ENCODE measurements at regions not wholly inside any gene's neighbourhood (a gene's known extent, or its start where the extent isn't known, plus 50 kb on each side); places are given as distances from the start of the nearest gene placed in this dataset.

GRCh38 chr3:7841451-7841850 lies 660.2 kb upstream of the LMCD1 start:
- no peak overlapping the region for H3K4me3 ChIP-seq (ENCODE audit: low read depth, low read length)
- H3K79me2 ChIP-seq (ENCODE audit: control insufficient read depth, insufficient read depth, low read length, poor library complexity) = no peaks in the 10 kb centered on the region
- no peak overlapping the region for H3K27ac ChIP-seq (ENCODE audit: low read depth, low read length)
- no peak overlapping the region for H3K4me2 ChIP-seq (ENCODE audit: low read length)
- H3K36me3 ChIP-seq (ENCODE audit: control insufficient read depth in 1 of 2, insufficient read depth in 2 of 2, low read length in 2 of 2) = no peaks in the 10 kb centered on the region
- H3K23ac ChIP-seq (ENCODE audit: low read length) = no peak overlapping the region
- no peak overlapping the region for H4K91ac ChIP-seq (ENCODE audit: low read depth, low read length)
- H4K8ac ChIP-seq (ENCODE audit: low read depth, low read length) = no peak overlapping the region
- H3K9me3 ChIP-seq (ENCODE audit: insufficient read depth, low read depth, low read length) = no peaks in the 10 kb centered on the region
- no peak overlapping the region for H3K9ac ChIP-seq (ENCODE audit: low read length)
- no peak overlapping the region for H3K18ac ChIP-seq (ENCODE audit: low read length)
- H3K79me1 ChIP-seq (ENCODE audit: low read length) = no peaks in the 10 kb centered on the region
- H2BK120ac ChIP-seq (ENCODE audit: insufficient read depth, low read length, poor library complexity) = no peak overlapping the region
- no CpG with 5 or more reads among the region's 1 CpG for WGBS (ENCODE audit: extremely low coverage, insufficient coverage, insufficient read length)
- H3K4me1 ChIP-seq (ENCODE audit: control insufficient read depth in 1 of 2, insufficient read depth in 2 of 2, low read length in 2 of 2) = no peaks in the 10 kb centered on the region
- no peak overlapping the region for H2BK12ac ChIP-seq (ENCODE audit: low read length)
- H2AFZ ChIP-seq (ENCODE audit: insufficient read depth, low read length, poor library complexity) = no peak overlapping the region
- no peaks in the 10 kb centered on the region for H3K27me3 ChIP-seq (ENCODE audit: insufficient read depth, low read length)
- no peak overlapping the region for H4K12ac ChIP-seq (ENCODE audit: low read depth, low read length)
- no peak for DNase-seq
- H3K4ac ChIP-seq (ENCODE audit: low read depth, low read length) = no peak overlapping the region
- no peak overlapping the region for H2BK5ac ChIP-seq (ENCODE audit: low read depth, low read length, poor library complexity)
- no peak overlapping the region for H3K14ac ChIP-seq (ENCODE audit: low read length)
- H2AK5ac ChIP-seq (ENCODE audit: low read length) = no peak overlapping the region

DNA sequence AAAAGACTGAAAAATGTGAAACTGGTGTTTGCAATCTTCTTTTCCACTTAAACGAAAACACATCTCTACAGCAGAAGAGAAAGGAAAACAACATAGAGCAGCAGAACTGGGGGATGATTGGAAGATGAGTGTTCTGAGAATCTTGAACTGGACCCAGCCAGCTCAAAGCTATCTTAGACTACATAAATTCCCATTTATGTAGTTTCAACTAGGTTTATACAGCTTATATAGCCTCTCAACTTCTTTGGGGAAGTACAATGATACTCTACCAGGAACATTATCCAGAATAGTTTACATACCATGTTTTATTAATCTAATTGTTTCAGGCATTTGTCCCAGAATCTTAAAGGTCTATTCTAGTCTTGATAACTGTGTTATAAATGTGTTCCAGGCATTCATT lies 658.2 kb upstream of the LMCD1 start:
- no peak overlapping the region for H4K12ac ChIP-seq (ENCODE audit: low read depth, low read length)
- no peak for DNase-seq
- H3K4me2 ChIP-seq (ENCODE audit: low read length) = no peak overlapping the region
- H2AFZ ChIP-seq (ENCODE audit: insufficient read depth, low read length, poor library complexity) = no peak overlapping the region
- no peak overlapping the region for H2BK12ac ChIP-seq (ENCODE audit: low read length)
- WGBS (ENCODE audit: extremely low coverage, insufficient coverage, insufficient read length) = no CpG with 5 or more reads among the region's 1 CpG
- no peaks in the 10 kb centered on the region for H3K9me3 ChIP-seq (ENCODE audit: insufficient read depth, low read depth, low read length)
- no peak overlapping the region for H2BK5ac ChIP-seq (ENCODE audit: low read depth, low read length, poor library complexity)
- no peak overlapping the region for H3K27ac ChIP-seq (ENCODE audit: low read depth, low read length)
- no peak overlapping the region for H3K4me3 ChIP-seq (ENCODE audit: low read depth, low read length)
- no peaks in the 10 kb centered on the region for H3K27me3 ChIP-seq (ENCODE audit: insufficient read depth, low read length)
- H2AK5ac ChIP-seq (ENCODE audit: low read length) = no peak overlapping the region
- no peak overlapping the region for H4K91ac ChIP-seq (ENCODE audit: low read depth, low read length)
- peaks cover 2% of the 10 kb centered on the region in 2 experiments for H3K4me1 ChIP-seq (ENCODE audit: control insufficient read depth in 1 of 2, insufficient read depth in 2 of 2, low read length in 2 of 2)
- no peaks in the 10 kb centered on the region for H3K79me1 ChIP-seq (ENCODE audit: low read length)
- H2BK120ac ChIP-seq (ENCODE audit: insufficient read depth, low read length, poor library complexity) = no peak overlapping the region
- no peak overlapping the region for H3K14ac ChIP-seq (ENCODE audit: low read length)
- no peak overlapping the region for H3K9ac ChIP-seq (ENCODE audit: low read length)
- H3K4ac ChIP-seq (ENCODE audit: low read depth, low read length) = no peak overlapping the region
- no peak overlapping the region for H4K8ac ChIP-seq (ENCODE audit: low read depth, low read length)
- H3K18ac ChIP-seq (ENCODE audit: low read length) = no peak overlapping the region
- H3K36me3 ChIP-seq (ENCODE audit: control insufficient read depth in 1 of 2, insufficient read depth in 2 of 2, low read length in 2 of 2) = no peaks in the 10 kb centered on the region
- H3K23ac ChIP-seq (ENCODE audit: low read length) = no peak overlapping the region
- H3K79me2 ChIP-seq (ENCODE audit: control insufficient read depth, insufficient read depth, low read length, poor library complexity) = no peaks in the 10 kb centered on the region

- Histone ChIP-seq H2BK5ac (ENCODE audit: low read depth, low read length, poor library complexity) (no peak overlapping the region), H3K79me1 (ENCODE audit: low read length) (no peaks in the 10 kb centered on the region), H3K27ac (ENCODE audit: low read depth, low read length) (no peak overlapping the region), H3K4ac (ENCODE audit: low read depth, low read length) (no peak overlapping the region), H3K14ac (ENCODE audit: low read length) (no peak overlapping the region), H3K36me3 (ENCODE audit: control insufficient read depth in 1 of 2, insufficient read depth in 2 of 2, low read length in 2 of 2) (no peaks in the 10 kb centered on the region), H3K9me3 (ENCODE audit: insufficient read depth, low read depth, low read length) (no peaks in the 10 kb centered on the region), H2AFZ (ENCODE audit: insufficient read depth, low read length, poor library complexity) (no peak overlapping the region), H4K8ac (ENCODE audit: low read depth, low read length) (no peak overlapping the region), H3K23ac (ENCODE audit: low read length) (no peak overlapping the region), H3K4me1 (ENCODE audit: control insufficient read depth in 1 of 2, insufficient read depth in 2 of 2, low read length in 2 of 2) (peaks cover 2% of the 10 kb centered on the region in 2 experiments), H4K12ac (ENCODE audit: low read depth, low read length) (no peak overlapping the region), H3K9ac (ENCODE audit: low read length) (no peak overlapping the region), H3K79me2 (ENCODE audit: control insufficient read depth, insufficient read depth, low read length, poor library complexity) (no peaks in the 10 kb centered on the region), H3K4me2 (ENCODE audit: low read length) (no peak overlapping the region), H3K27me3 (ENCODE audit: insufficient read depth, low read length) (no peaks in the 10 kb centered on the region), H3K18ac (ENCODE audit: low read length) (no peak overlapping the region), H2BK12ac (ENCODE audit: low read length) (no peak overlapping the region), H2BK120ac (ENCODE audit: insufficient read depth, low read length, poor library complexity) (no peak overlapping the region), H3K4me3 (ENCODE audit: low read depth, low read length) (no peak overlapping the region), H2AK5ac (ENCODE audit: low read length) (no peak overlapping the region), H4K91ac (ENCODE audit: low read depth, low read length) (no peak overlapping the region)
- WGBS (ENCODE audit: extremely low coverage, insufficient coverage, insufficient read length) = no CpG with 5 or more reads among the region's 2 CpGs
- DNase-seq = no peak
These were observed 654.6 kb upstream of the LMCD1 start for GRCh38 chr3:7847021-7847420.

GRCh38 chr3:7847521-7847920 lies 654.1 kb upstream of the LMCD1 start:
- H3K14ac ChIP-seq (ENCODE audit: low read length) = no peak overlapping the region
- no peaks in the 10 kb centered on the region for H3K79me1 ChIP-seq (ENCODE audit: low read length)
- H2BK12ac ChIP-seq (ENCODE audit: low read length) = no peak overlapping the region
- peaks cover 2% of the 10 kb centered on the region in 2 experiments for H3K4me1 ChIP-seq (ENCODE audit: control insufficient read depth in 1 of 2, insufficient read depth in 2 of 2, low read length in 2 of 2)
- H3K23ac ChIP-seq (ENCODE audit: low read length) = no peak overlapping the region
- H3K27ac ChIP-seq (ENCODE audit: low read depth, low read length) = no peak overlapping the region
- H3K4ac ChIP-seq (ENCODE audit: low read depth, low read length) = no peak overlapping the region
- H4K91ac ChIP-seq (ENCODE audit: low read depth, low read length) = no peak overlapping the region
- no peaks in the 10 kb centered on the region for H3K36me3 ChIP-seq (ENCODE audit: control insufficient read depth in 1 of 2, insufficient read depth in 2 of 2, low read length in 2 of 2)
- H2BK5ac ChIP-seq (ENCODE audit: low read depth, low read length, poor library complexity) = no peak overlapping the region
- H3K4me2 ChIP-seq (ENCODE audit: low read length) = no peak overlapping the region
- no peak overlapping the region for H2AK5ac ChIP-seq (ENCODE audit: low read length)
- H2AFZ ChIP-seq (ENCODE audit: insufficient read depth, low read length, poor library complexity) = no peak overlapping the region
- H3K4me3 ChIP-seq (ENCODE audit: low read depth, low read length) = no peak overlapping the region
- DNase-seq = no peak
- no peak overlapping the region for H3K18ac ChIP-seq (ENCODE audit: low read length)
- no peaks in the 10 kb centered on the region for H3K9me3 ChIP-seq (ENCODE audit: insufficient read depth, low read depth, low read length)
- H2BK120ac ChIP-seq (ENCODE audit: insufficient read depth, low read length, poor library complexity) = no peak overlapping the region
- no peak overlapping the region for H3K9ac ChIP-seq (ENCODE audit: low read length)
- no peaks in the 10 kb centered on the region for H3K27me3 ChIP-seq (ENCODE audit: insufficient read depth, low read length)
- no peak overlapping the region for H4K12ac ChIP-seq (ENCODE audit: low read depth, low read length)
- no peak overlapping the region for H4K8ac ChIP-seq (ENCODE audit: low read depth, low read length)
- no peaks in the 10 kb centered on the region for H3K79me2 ChIP-seq (ENCODE audit: control insufficient read depth, insufficient read depth, low read length, poor library complexity)
- no CpG with 5 or more reads among the region's 6 CpGs for WGBS (ENCODE audit: extremely low coverage, insufficient coverage, insufficient read length)

All from trophoblast cell (in vitro differentiated cells and primary cell).